Vagina (tissue), 2 donors: ENCODE measurements at regions not wholly inside any gene's neighbourhood (a gene's known extent, or its start where the extent isn't known, plus 50 kb on each side); places are given as distances from the start of the nearest gene placed in this dataset.

Experiments
- DNase-seq, 2 donors: peaks; one replicate each; pipeline ENCODE4 v3.0.0-alpha.2; 2017; ENCODE audit errors: extremely low spot score in 2 of 2
- H3K27ac ChIP-seq: fragments of 200-600 bp; sonication (generic); one replicate; pipeline ENCODE4 v1.5.1; 2019
- H3K27me3 ChIP-seq: fragments of 200-600 bp; sonication (generic); one replicate; pipeline ENCODE4 v1.5.1; 2019
- H3K36me3 ChIP-seq, 2 donors: fragments of 200-600 bp; sonication (generic); one replicate each; pipeline ENCODE4 v1.5.1; 2017 to 2019
- H3K4me1 ChIP-seq: fragments of 200-600 bp; sonication (generic); one replicate; pipeline ENCODE4 v1.5.1; 2019
- H3K4me3 ChIP-seq, 2 donors: fragments of 200-600 bp; sonication (generic); 1 replicate in 1 of 2; 2 replicates in 1 of 2; pipeline ENCODE4 v1.5.1; 2016 to 2019
- H3K9me3 ChIP-seq: fragments of 200-600 bp; sonication (generic); one replicate; pipeline ENCODE4 v1.5.1; 2019
- CTCF ChIP-seq, 3 experiments: fragments of 450-650 bp in 2 of 3; fragments of 200-600 bp in 1 of 3; sonication (generic) in 1 of 3; IDR thresholded peaks; one replicate each; pipeline ENCODE4 v1.5.1; 2017 to 2019; ENCODE audit warnings: antibody characterized with exemption in 3 of 3, mild to moderate bottlenecking in 2 of 3, moderate library complexity in 2 of 3
- POLR2A ChIP-seq, 2 donors: fragments of 450-650 bp; IDR thresholded peaks; one replicate each; pipeline ENCODE4 v1.6.1; 2017; ENCODE audit warnings: antibody characterized with exemption in 2 of 2, mild to moderate bottlenecking in 2 of 2, moderate library complexity in 2 of 2
- POLR2AphosphoS5 ChIP-seq, 2 donors: sonication (generic); formaldehyde crosslinking; IDR thresholded peaks; one replicate each; pipeline ENCODE4 v1.9.0; 2017; ENCODE audit warnings: antibody characterized with exemption in 2 of 2, mild to moderate bottlenecking in 2 of 2, low read depth in 1 of 2; ENCODE audit not compliant: insufficient read depth in 1 of 2
- intact Hi-C: fragments of 100-400 bp; cut with DNase I; formaldehyde crosslinking; loops from one replicate; pipeline ENCODE4 v1.15.1; 2023

DNA sequence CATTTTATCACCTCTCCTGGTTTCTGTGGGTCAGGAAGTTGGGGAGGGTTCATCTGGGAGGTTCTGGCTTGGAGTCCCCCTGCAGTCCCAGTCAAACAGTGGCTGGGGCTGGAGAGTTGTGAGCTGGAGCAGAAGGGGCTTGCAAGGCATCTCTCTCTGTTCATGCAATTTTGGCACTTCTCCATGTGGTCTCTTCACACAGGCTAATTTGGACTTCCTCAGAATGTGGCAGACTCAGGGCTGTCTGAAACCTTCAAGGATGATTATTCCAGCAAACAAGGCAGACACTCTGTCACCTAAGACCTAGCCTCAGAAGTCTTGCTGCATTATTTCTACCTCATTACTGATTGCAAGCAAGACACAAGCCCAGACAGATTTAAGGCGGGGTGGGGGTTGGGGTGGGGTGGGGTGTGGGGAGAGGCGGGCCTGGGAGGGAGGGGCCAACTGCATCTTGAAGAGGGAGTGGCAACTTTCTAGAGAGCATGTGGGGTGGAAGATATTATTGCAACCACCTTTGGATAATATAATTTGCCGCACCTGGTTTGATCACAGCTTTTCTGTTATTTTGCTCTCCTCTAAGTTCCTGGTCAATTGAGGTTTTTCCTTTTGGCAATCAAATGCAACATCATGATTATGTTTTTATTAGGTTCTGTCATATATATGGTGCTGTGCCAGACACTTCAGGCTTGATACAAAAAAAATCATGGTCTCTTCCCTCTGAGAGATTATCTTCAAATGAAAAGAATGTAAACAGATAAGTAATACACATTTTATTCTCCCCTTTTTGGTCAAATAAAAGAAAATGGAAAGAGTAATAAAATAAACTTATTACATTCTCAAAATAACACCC, 799.5 kb downstream of the RPA4 start:
- no peak for TF ChIP-seq CTCF (IDR thresholded peaks at IDR 0.05)
- TF ChIP-seq POLR2A (IDR thresholded peaks at IDR 0.05): no peak
- no peak for DNase-seq
- no peaks in the 10 kb centered on the region for H3K27me3 ChIP-seq
- no peaks in the 10 kb centered on the region for H3K36me3 ChIP-seq
- H3K9me3 ChIP-seq: no peaks in the 10 kb centered on the region
- H3K4me1 ChIP-seq: no peaks in the 10 kb centered on the region
- intact Hi-C loops: no loop called here
- no peak overlapping the region for H3K27ac ChIP-seq
- H3K4me3 ChIP-seq: no peak overlapping the region

- H3K4me3 ChIP-seq: no peak overlapping the region
- H3K4me1 ChIP-seq: no peaks in the 10 kb centered on the region
- TF ChIP-seq POLR2A (IDR thresholded peaks at IDR 0.05) (no peak), CTCF (IDR thresholded peaks at IDR 0.05) (peak in 1 of 3 experiments; percentile 35)
- H3K27me3 ChIP-seq: no peaks in the 10 kb centered on the region
- DNase-seq: no peak
- H3K27ac ChIP-seq: no peak overlapping the region
- H3K36me3 ChIP-seq: no peaks in the 10 kb centered on the region
- H3K9me3 ChIP-seq: no peaks in the 10 kb centered on the region
- intact Hi-C loops: no loop called here
Measured at GRCh38 chrX:97685753-97686152, 802.0 kb downstream of the RPA4 start.

DNA sequence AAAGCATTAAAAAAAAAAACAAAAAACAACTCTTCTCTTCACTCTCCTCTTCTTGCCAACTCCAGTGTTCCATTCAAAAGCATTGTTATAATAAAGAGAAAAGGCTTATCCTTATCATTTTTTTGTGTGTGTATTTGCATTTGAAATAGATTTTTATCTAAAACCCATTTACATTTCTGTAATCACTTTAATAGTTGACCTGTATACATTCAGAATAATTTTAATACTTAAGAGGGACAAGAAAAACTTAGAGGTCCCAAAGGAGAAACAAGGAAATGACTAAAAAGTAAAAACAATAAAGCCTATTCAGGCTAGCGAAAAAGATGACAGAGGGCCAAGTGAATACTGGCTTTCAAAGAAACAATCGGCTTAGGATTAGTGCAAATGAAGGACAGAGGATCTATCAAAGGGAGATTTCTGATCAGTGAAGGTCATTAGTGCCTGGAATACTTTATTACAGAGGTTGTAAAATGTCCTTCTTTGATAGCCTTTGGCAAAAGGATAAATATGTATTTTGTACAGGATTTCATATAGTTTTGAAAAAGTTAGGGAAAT, 808.3 kb downstream of the RPA4 start:
- no peak for TF ChIP-seq CTCF (IDR thresholded peaks at IDR 0.05)
- no peak for DNase-seq
- H3K36me3 ChIP-seq: no peaks in the 10 kb centered on the region
- H3K27ac ChIP-seq: no peak overlapping the region
- no peaks in the 10 kb centered on the region for H3K27me3 ChIP-seq
- no peak overlapping the region for H3K4me3 ChIP-seq
- H3K9me3 ChIP-seq: no peaks in the 10 kb centered on the region
- intact Hi-C loops: no loop called here
- no peaks in the 10 kb centered on the region for H3K4me1 ChIP-seq

DNA sequence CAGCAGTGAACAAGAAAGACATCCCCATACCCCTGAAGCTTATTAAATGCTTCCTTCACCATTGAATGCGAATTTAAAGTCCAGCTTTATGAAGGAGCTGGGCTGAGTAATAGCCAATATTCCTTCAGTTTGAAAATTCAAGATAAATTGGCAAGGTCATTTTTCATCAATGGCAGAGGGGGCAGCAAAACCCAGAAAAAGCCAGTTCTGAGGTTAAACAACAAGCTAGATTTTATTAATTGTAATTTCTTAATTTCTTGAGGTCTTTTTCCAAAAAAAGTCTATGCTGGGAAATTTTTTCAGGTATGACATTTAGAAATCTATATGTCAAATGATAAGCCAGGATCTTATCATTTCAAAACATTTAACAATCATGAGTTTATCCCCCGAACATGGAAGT, 808.9 kb downstream of the RPA4 start:
- Histone ChIP-seq H3K4me1 (no peaks in the 10 kb centered on the region), H3K27me3 (no peaks in the 10 kb centered on the region), H3K27ac (no peak overlapping the region), H3K36me3 (no peaks in the 10 kb centered on the region), H3K9me3 (no peaks in the 10 kb centered on the region), H3K4me3 (no peak overlapping the region)
- no peak for TF ChIP-seq POLR2AphosphoS5 (IDR thresholded peaks at IDR 0.05; ENCODE audit: insufficient read depth in 1 of 2, low read depth in 1 of 2)
- TF ChIP-seq CTCF (IDR thresholded peaks at IDR 0.05): no peak
- TF ChIP-seq POLR2A (IDR thresholded peaks at IDR 0.05): no peak
- DNase-seq: no peak
- intact Hi-C loops: no loop called here

GRCh38 chrX:97700547-97700946, 816.8 kb downstream of the RPA4 start:
- intact Hi-C loops: no loop called here
- DNase-seq: no peak
- Histone ChIP-seq H3K9me3 (no peaks in the 10 kb centered on the region), H3K4me1 (no peaks in the 10 kb centered on the region), H3K36me3 (no peaks in the 10 kb centered on the region), H3K27ac (no peak overlapping the region), H3K4me3 (no peak overlapping the region), H3K27me3 (no peaks in the 10 kb centered on the region)
- TF ChIP-seq CTCF (IDR thresholded peaks at IDR 0.05) (no peak), POLR2A (IDR thresholded peaks at IDR 0.05) (no peak), POLR2AphosphoS5 (IDR thresholded peaks at IDR 0.05; ENCODE audit: insufficient read depth in 1 of 2, low read depth in 1 of 2) (no peak)
